ENCODE measurements at regions not wholly inside any gene's neighbourhood (a gene's known extent, or its start where the extent isn't known, plus 50 kb on each side); places are given as distances from the start of the nearest gene placed in this dataset.
"Not testable (repeated sequence)": the region's sequence is repeated elsewhere in the genome, so short reads cannot be mapped to it uniquely, and the experiment has no call there.

- no peak for DNase-seq
Observed at GRCh38 chr4:131388277-131388676, 1760.8 kb upstream of the PCDH10 start.

GRCh38 chr4:131408102-131408501 lies 1741.0 kb upstream of the PCDH10 start:
- DNase-seq: no peak

GRCh38 chr4:131411393-131411792 lies 1737.7 kb upstream of the PCDH10 start:
- DNase-seq: no peak

- DNase-seq: no peak
Observed at GRCh38 chr4:131419147-131419546, 1729.9 kb upstream of the PCDH10 start.

GRCh38 chr4:131426023-131426758 lies 1722.9 kb upstream of the PCDH10 start:
- peak; percentile 2 to 47 (median 28) for DNase-seq

- no peak for DNase-seq
Observed at GRCh38 chr4:131427000-131427399, 1722.1 kb upstream of the PCDH10 start.

- no peak for DNase-seq
Observed at GRCh38 chr4:131430302-131430701, 1718.8 kb upstream of the PCDH10 start.

GRCh38 chr4:131441004-131441688 lies 1707.9 kb upstream of the PCDH10 start:
- DNase-seq: no peak

GRCh38 chr4:131447883-131448282 lies 1701.2 kb upstream of the PCDH10 start:
- DNase-seq: no peak

GRCh38 chr4:131450572-131451209 lies 1698.4 kb upstream of the PCDH10 start:
- DNase-seq: no peak

- no peak for DNase-seq
Observed at GRCh38 chr4:131459430-131460101, 1689.5 kb upstream of the PCDH10 start.

GRCh38 chr4:131470360-131470759 lies 1678.7 kb upstream of the PCDH10 start:
- no peak for DNase-seq

GRCh38 chr4:131488772-131489171 lies 1660.3 kb upstream of the PCDH10 start:
- DNase-seq: no peak

GRCh38 chr4:131496211-131496610 lies 1652.9 kb upstream of the PCDH10 start:
- not testable (repeated sequence) for DNase-seq

- DNase-seq: peak in 2 of 4 experiments; percentile 4
Observed at GRCh38 chr4:131499141-131499873, 1649.8 kb upstream of the PCDH10 start.

- DNase-seq: no peak
Observed at GRCh38 chr4:131509521-131509920, 1639.6 kb upstream of the PCDH10 start.

GRCh38 chr4:131526686-131527085 lies 1622.4 kb upstream of the PCDH10 start:
- no peak for DNase-seq

- no peak for DNase-seq
Observed at GRCh38 chr4:131531087-131531486, 1618.0 kb upstream of the PCDH10 start.

GRCh38 chr4:131534944-131535645 lies 1614.0 kb upstream of the PCDH10 start:
- no peak for DNase-seq

- no peak for DNase-seq
Observed at GRCh38 chr4:131540256-131540655, 1608.8 kb upstream of the PCDH10 start.

- DNase-seq: no peak
Observed at GRCh38 chr4:131547506-131547981, 1601.5 kb upstream of the PCDH10 start.

GRCh38 chr4:131551306-131551705 lies 1597.8 kb upstream of the PCDH10 start:
- DNase-seq: no peak

Data from suppressor macrophage (primary cell).